GM23248 (cell line): ENCODE measurements at regions not wholly inside any gene's neighbourhood (a gene's known extent, or its start where the extent isn't known, plus 50 kb on each side); places are given as distances from the start of the nearest gene placed in this dataset.

Experiments
- DNase-seq: peaks from one replicate; pipeline ENCODE4 v3.0.0-alpha.2; 2015
- H2AFZ ChIP-seq: fragments of 200-600 bp; sonication (generic); 2 replicates; pipeline ENCODE4 v1.6.1; 2016; ENCODE audit warnings: antibody characterized with exemption
- H3F3A ChIP-seq: fragments of 200-600 bp; sonication (generic); 2 replicates; pipeline ENCODE4 v1.6.1; 2016; ENCODE audit warnings: mild to moderate bottlenecking, antibody characterized with exemption, mixed run types; ENCODE audit not compliant: insufficient read depth
- H3K27ac ChIP-seq: fragments of 200-600 bp; sonication (generic); 2 replicates; pipeline ENCODE4 v1.5.1; 2016; ENCODE audit warnings: mild to moderate bottlenecking
- H3K27me3 ChIP-seq: fragments of 200-600 bp; sonication (generic); replicated peaks from 2 replicates; pipeline ENCODE4 v1.6.1; 2016; ENCODE audit warnings: mild to moderate bottlenecking; ENCODE audit not compliant: insufficient read depth
- H3K36me3 ChIP-seq: fragments of 200-600 bp; sonication (generic); 2 replicates; pipeline ENCODE4 v1.6.1; 2016; ENCODE audit warnings: low read depth, mild to moderate bottlenecking
- H3K4me1 ChIP-seq: fragments of 200-600 bp; sonication (generic); 2 replicates; pipeline ENCODE4 v1.6.1; 2016; ENCODE audit warnings: mild to moderate bottlenecking; ENCODE audit not compliant: insufficient read depth
- H3K4me2 ChIP-seq: fragments of 200-600 bp; sonication (generic); one replicate; pipeline ENCODE4 v1.6.1; 2016; ENCODE audit warnings: mild to moderate bottlenecking; ENCODE audit not compliant: unreplicated experiment
- H3K4me3 ChIP-seq: fragments of 200-600 bp; sonication (generic); 2 replicates; pipeline ENCODE4 v1.5.1; 2016; ENCODE audit warnings: mild to moderate bottlenecking
- H3K79me2 ChIP-seq: fragments of 200-600 bp; sonication (generic); 2 replicates; pipeline ENCODE4 v1.6.1; 2016; ENCODE audit warnings: mild to moderate bottlenecking; ENCODE audit not compliant: insufficient read depth
- H3K9ac ChIP-seq: fragments of 200-600 bp; sonication (generic); 2 replicates; pipeline ENCODE4 v1.6.1; 2016; ENCODE audit warnings: mild to moderate bottlenecking
- H3K9me2 ChIP-seq: fragments of 200-600 bp; sonication (generic); 2 replicates; pipeline ENCODE4 v1.6.1; 2016; ENCODE audit warnings: mixed run types, mild to moderate bottlenecking, moderate library complexity; ENCODE audit not compliant: insufficient read depth
- H3K9me3 ChIP-seq: fragments of 200-600 bp; sonication (generic); one replicate; pipeline ENCODE4 v1.6.1; 2017; ENCODE audit warnings: low read depth
- H4K20me1 ChIP-seq: fragments of 200-600 bp; sonication (generic); 2 replicates; pipeline ENCODE4 v1.6.0; 2016; ENCODE audit not compliant: insufficient read depth
- EZH2 ChIP-seq: fragments of 200-600 bp; sonication (generic); IDR thresholded peaks from 2 replicates; pipeline ENCODE4 v1.6.1; 2018; ENCODE audit warnings: antibody characterized with exemption, mild to moderate bottlenecking; ENCODE audit not compliant: insufficient read depth, poor library complexity, severe bottlenecking
- EZH2phosphoT487 ChIP-seq: fragments of 200-600 bp; sonication (generic); IDR thresholded peaks from 2 replicates; pipeline ENCODE4 v1.6.1; 2018; ENCODE audit warnings: antibody characterized with exemption, moderate library complexity, mild to moderate bottlenecking, low read depth; ENCODE audit not compliant: insufficient read depth
- WGBS, 2 experiments: methylation state at CpG; one replicate each; pipeline ENCODE4 v1.1.6; 2015 to 2017; ENCODE audit warnings: low lambda C conversion rate in 2 of 2, low coverage in 1 of 2; ENCODE audit errors: missing lambda C conversion rate in 2 of 2; 5-methylcytosine and 5-hydroxymethylcytosine counted together
- in situ Hi-C: fragments of 300-500 bp; cut with MboI; formaldehyde crosslinking; loops from 2 replicates; pipeline ENCODE4 v1.15.0; 2020

DNA sequence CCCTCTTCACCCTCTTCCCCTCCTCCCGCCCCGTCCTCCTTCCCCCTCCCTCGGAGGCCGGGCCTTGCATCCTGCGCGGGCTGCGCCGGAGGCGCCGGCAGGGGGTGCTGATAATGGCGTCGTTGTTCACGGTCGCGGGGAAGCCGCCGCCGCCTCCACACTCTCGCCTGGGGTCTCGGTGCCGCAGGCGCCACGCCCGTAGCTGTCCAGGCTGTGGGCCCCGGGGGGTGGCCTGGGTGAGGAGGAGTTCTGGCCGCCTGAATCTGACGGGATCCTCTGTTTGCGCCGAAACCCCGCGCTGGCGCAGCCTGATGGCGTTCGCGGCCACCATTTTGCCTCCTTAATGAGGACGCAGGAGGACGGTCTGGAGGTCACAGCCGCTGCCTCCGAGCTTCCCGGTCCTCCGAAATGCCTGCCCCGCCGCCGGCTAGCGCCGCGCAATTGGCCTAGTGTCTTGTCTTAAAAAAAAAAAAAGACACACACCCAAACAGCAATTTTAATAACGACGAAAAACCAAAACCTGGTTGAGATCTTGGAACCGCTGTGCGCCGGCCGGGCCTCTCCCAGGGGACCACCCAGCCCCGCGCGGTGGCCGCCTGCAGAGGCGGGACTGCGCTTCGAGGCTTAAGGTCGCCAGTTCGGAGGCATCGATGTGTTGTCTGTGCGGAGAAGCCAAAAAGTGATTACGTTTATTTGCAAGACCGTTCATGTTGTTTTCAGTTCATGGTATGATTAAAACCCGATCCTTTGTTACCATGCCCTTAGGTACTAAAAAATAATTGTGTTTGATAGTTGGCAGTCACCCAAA lies 106.6 kb upstream of the HNRNPU start:
- peak; percentile 97 for DNase-seq
- TF ChIP-seq EZH2 (no peak), EZH2phosphoT487 (no peak)
- WGBS, 2 experiments = 1 to 4% methylated on average over 42 to 65 of the region's 67 CpGs

DNA sequence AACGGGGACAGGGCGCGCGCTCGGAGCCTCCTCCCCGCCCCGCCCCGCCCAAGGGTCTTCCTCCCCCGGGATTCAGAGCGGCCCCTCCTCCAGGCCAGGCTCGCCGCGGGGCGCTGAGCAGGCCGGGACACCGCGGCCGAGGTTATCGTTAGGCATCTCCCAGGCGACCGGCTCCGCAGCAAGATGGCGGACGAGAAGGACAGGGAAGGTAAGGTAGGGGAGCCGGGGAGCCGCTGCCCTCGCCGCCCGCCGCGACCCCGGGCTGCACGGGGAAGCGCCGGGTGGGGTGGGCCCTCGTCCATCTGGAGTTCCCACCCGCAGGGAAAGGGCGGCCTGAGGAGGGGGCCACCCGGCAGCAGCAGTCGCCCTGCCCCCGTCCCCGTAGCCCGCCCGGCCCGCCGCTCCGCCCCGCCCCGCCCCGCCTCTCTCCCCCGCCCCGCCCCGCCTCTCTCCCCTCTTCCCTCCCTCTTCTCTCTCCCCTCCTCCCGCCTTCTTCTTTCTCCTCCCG lies 105.9 kb upstream of the HNRNPU start:
- TF ChIP-seq EZH2 (no peak), EZH2phosphoT487 (no peak)
- Histone ChIP-seq H3K79me2 (peaks cover 29% of the 10 kb centered on the region), H3K4me1 (peaks cover 20% of the 10 kb centered on the region), H3K9me2 (no peaks in the 10 kb centered on the region), H3K27me3 (no peaks in the 10 kb centered on the region), H3K36me3 (no peaks in the 10 kb centered on the region), H3K4me2 (peak overlapping the region; percentile 95), H4K20me1 (no peaks in the 10 kb centered on the region), H2AFZ (peak overlapping the region; percentile 73; the same call in 1 of the 2 replicates), H3K27ac (peak overlapping the region; percentile 100), H3K4me3 (peak overlapping the region; percentile 91), H3F3A (peaks cover 26% of the 10 kb centered on the region), H3K9me3 (no peaks in the 10 kb centered on the region), H3K9ac (peak overlapping the region; percentile 100)
- in situ Hi-C loops = no loop called here
- WGBS, 2 experiments = 1 to 2% methylated on average over 15 to 44 of the region's 55 CpGs
- DNase-seq = peak; percentile 85

More for the DNA sequence above, 106.6 kb upstream of the HNRNPU start:
- Histone ChIP-seq H3K9me3 (no peaks in the 10 kb centered on the region), H3K4me1 (peaks cover 18% of the 10 kb centered on the region), H3K4me2 (peak overlapping the region; percentile 94), H3K9me2 (no peaks in the 10 kb centered on the region), H3K27ac (peak overlapping the region; percentile 100), H3F3A (peaks cover 24% of the 10 kb centered on the region), H3K9ac (peak overlapping the region; percentile 100), H3K27me3 (no peaks in the 10 kb centered on the region), H3K36me3 (no peaks in the 10 kb centered on the region), H2AFZ (peak overlapping the region; percentile 86), H3K4me3 (peak overlapping the region; percentile 91), H4K20me1 (no peaks in the 10 kb centered on the region), H3K79me2 (peaks cover 29% of the 10 kb centered on the region)
- in situ Hi-C loops = no loop called here

DNA sequence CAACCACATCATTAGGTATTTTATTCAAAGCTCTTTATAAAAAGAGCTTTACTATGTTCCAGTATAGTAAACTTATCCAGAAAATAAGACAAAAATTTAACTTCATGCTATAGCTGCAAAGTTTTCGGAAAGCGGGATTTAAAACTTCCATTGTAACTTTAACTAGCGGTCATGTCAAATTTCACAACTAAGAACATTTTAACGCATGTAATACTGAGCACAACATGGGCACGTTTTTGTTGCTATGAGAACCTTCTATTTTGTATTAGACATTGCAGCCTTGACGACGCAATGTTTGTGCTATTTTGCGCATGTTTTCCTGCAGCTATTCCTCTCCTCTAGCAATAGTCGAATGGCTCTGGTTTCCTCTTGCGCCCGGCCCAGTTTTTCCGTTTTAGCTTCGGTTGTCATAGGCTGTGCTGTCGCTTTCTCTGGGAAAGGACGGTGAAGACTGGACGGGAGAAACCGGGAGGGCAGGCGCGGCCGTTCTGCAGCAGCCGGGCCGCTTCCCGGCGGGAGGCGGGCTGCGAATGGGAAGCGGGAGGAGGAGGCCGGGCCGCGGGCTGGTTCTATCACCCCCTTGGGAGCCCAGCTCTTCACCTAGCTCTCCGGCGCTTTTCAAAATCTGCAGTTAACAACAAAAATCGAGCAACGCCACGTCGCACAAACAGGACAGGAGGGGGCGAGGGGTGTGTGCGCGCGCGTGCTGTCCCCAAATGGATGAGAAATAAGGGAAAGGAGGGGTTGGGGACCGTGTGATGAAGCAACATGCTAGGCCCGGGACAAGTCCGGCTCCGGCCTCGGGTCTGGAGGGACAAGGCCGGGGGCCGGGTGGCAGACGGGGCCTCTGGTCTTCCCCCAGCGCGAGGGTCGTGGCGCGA lies 105.3 kb upstream of the HNRNPU start:
- TF ChIP-seq EZH2phosphoT487 (no peak), EZH2 (no peak)
- WGBS, 2 experiments = 0 to 1% methylated on average over 42 to 53 of the region's 54 CpGs
- Histone ChIP-seq H3K4me3 (peak overlapping the region; percentile 91), H3K27me3 (no peaks in the 10 kb centered on the region), H3K27ac (peak overlapping the region; percentile 100), H3K9me3 (no peaks in the 10 kb centered on the region), H3K4me1 (peaks cover 27% of the 10 kb centered on the region), H3F3A (peaks cover 32% of the 10 kb centered on the region), H3K79me2 (peaks cover 28% of the 10 kb centered on the region), H2AFZ (peak overlapping the region; percentile 73), H3K4me2 (peak overlapping the region; percentile 95), H3K9me2 (no peaks in the 10 kb centered on the region), H3K36me3 (no peaks in the 10 kb centered on the region), H3K9ac (peak overlapping the region; percentile 100), H4K20me1 (no peaks in the 10 kb centered on the region)
- peak; percentile 95 for DNase-seq
- in situ Hi-C loops = no loop called here

DNA sequence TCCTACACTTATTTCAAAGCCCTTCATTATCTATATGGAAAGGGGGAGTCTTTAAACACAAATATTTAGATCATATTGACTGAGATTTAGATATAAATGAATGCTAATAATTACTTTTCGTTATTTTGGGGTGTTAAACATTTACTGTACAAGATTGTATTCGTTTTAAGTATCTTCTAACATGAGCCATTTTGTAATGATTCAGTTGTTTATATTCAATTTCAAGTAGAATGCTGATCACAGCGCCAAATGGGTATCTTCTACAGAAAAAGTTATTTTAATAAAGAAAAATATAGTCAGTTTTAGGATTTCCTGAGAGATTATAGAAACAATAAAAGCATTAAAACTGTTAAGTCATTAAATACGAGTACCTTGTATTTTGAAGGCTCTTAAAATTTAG lies 104.5 kb upstream of the HNRNPU start:
- peak; percentile 22 for DNase-seq
- H3K4me2 ChIP-seq = peak overlapping the region; percentile 95
- 25 to 26% methylated on average over 4 of the region's 4 CpGs for WGBS, 2 experiments
- no peaks in the 10 kb centered on the region for H3K9me3 ChIP-seq
- peak overlapping the region; percentile 100 for H3K27ac ChIP-seq
- H3K4me3 ChIP-seq = peak overlapping the region; percentile 91
- in situ Hi-C loops = no loop called here
- TF ChIP-seq EZH2phosphoT487 (no peak), EZH2 (no peak)
- H4K20me1 ChIP-seq = no peaks in the 10 kb centered on the region
- H3K36me3 ChIP-seq = no peaks in the 10 kb centered on the region
- H3K9ac ChIP-seq = peak overlapping the region; percentile 100
- peak overlapping the region; percentile 73 for H2AFZ ChIP-seq
- H3K27me3 ChIP-seq = no peaks in the 10 kb centered on the region
- H3F3A ChIP-seq = peaks cover 39% of the 10 kb centered on the region
- H3K9me2 ChIP-seq = no peaks in the 10 kb centered on the region
- peaks cover 32% of the 10 kb centered on the region for H3K4me1 ChIP-seq
- peaks cover 21% of the 10 kb centered on the region for H3K79me2 ChIP-seq
